Ovary (tissue), 7 donors: ENCODE measurements at regions not wholly inside any gene's neighbourhood (a gene's known extent, or its start where the extent isn't known, plus 50 kb on each side); places are given as distances from the start of the nearest gene placed in this dataset.
"Not testable (repeated sequence)": the region's sequence is repeated elsewhere in the genome, so short reads cannot be mapped to it uniquely, and the experiment has no call there.

Source experiments
- DNase-seq, 5 donors: peaks; one replicate each; pipeline ENCODE4 v3.0.0-alpha.2; 2019 to 2020
- H3K27ac ChIP-seq, 2 donors: fragments of 200-600 bp; one replicate each; pipeline versions ENCODE4 v1.5.1 to v1.8.0; 2019 to 2022
- H3K27me3 ChIP-seq: fragments of 200-600 bp; one replicate; pipeline ENCODE4 v1.8.0; 2022
- H3K36me3 ChIP-seq: fragments of 200-600 bp; sonication (generic); one replicate; pipeline ENCODE4 v1.5.1; 2019
- H3K4me1 ChIP-seq: one replicate; pipeline ENCODE4 v1.8.1; 2013; ENCODE audit warnings: mild to moderate bottlenecking, moderate library complexity; ENCODE audit not compliant: insufficient read depth
- H3K4me3 ChIP-seq: fragments of 200-600 bp; sonication (generic); one replicate; pipeline ENCODE4 v1.5.1; 2017
- H3K9me3 ChIP-seq, 2 donors: fragments of 200-600 bp in 1 of 2; sonication (generic) in 1 of 2; one replicate each; pipeline versions ENCODE4 v1.5.1 to v1.8.1; 2013 to 2019; ENCODE audit warnings: mild to moderate bottlenecking in 1 of 2, moderate library complexity in 1 of 2
- CTCF ChIP-seq, 3 donors: fragments of 450-650 bp in 2 of 3; fragments of 200-600 bp in 1 of 3; IDR thresholded peaks; one replicate each; pipeline versions ENCODE4 v1.5.1 to v1.8.0; 2016 to 2022; ENCODE audit warnings: antibody characterized with exemption in 3 of 3, mild to moderate bottlenecking in 1 of 3
- EP300 ChIP-seq: sonication (generic); formaldehyde crosslinking; IDR thresholded peaks from one replicate; pipeline ENCODE4 v1.6.1; 2017; ENCODE audit warnings: antibody characterized with exemption
- POLR2A ChIP-seq: fragments of 450-650 bp; IDR thresholded peaks from one replicate; pipeline ENCODE4 v1.6.1; 2017; ENCODE audit warnings: antibody characterized with exemption, mild to moderate bottlenecking, moderate library complexity
- WGBS, 3 donors: extraction: QIAGEN DNeasy Blood & Tissue Kit in 1 of 3; methylation state at CpG; one replicate each; pipeline versions ENCODE4 v1.1.5 to v1.1.7; 2013 to 2017; 5-methylcytosine and 5-hydroxymethylcytosine counted together
- intact Hi-C, 4 donors: fragments of 100-400 bp; cut with DNase I; formaldehyde crosslinking; loops; one replicate each; pipeline versions ENCODE4 v1.11.0 to v1.15.1; 2022 to 2023
- donor health status: DM: no; HTN: no; CAD: no; lungs with moderate emphysema.
- donor health status: DM: no; HTN: no; CAD: no.
- donor health status: Bipolar disorder and iron deficiency.
- donor health status: DM: no; HTN: no; CAD: no.
- donor health status: DM: yes; HTN: yes; CAD: no.

GRCh38 chr4:3936184-3936583 is 170.0 kb downstream of the ADRA2C start:
- DNase-seq = no peak
- no peaks in the 10 kb centered on the region for H3K27me3 ChIP-seq
- TF ChIP-seq POLR2A = no peak
- TF ChIP-seq CTCF (IDR thresholded peaks at IDR 0.05) = no peak
- no peak for TF ChIP-seq EP300
- H3K4me1 ChIP-seq = no peaks in the 10 kb centered on the region
- no peak overlapping the region for H3K4me3 ChIP-seq
- 80 to 89% (median 86%) methylated on average over 13 of the region's 13 CpGs for WGBS, 3 donors
- H3K27ac ChIP-seq = no peak overlapping the region
- H3K9me3 ChIP-seq = no peaks in the 10 kb centered on the region
- intact Hi-C loops = no loop called here
- H3K36me3 ChIP-seq = no peaks in the 10 kb centered on the region

GRCh38 chr4:3937849-3938562 is 171.8 kb downstream of the ADRA2C start:
- not testable (repeated sequence) for H3K4me1 ChIP-seq, H3K4me3 ChIP-seq

GRCh38 chr4:3938676-3939075 is 172.5 kb downstream of the ADRA2C start:
- H3K4me3 ChIP-seq, H3K27me3 ChIP-seq, H3K4me1 ChIP-seq, DNase-seq, H3K9me3 ChIP-seq, H3K27ac ChIP-seq, intact Hi-C loops, H3K36me3 ChIP-seq: not testable (repeated sequence)
- 85 to 98% (median 89%) methylated on average over 7 to 8 of the region's 8 CpGs for WGBS, 3 donors

More at GRCh38 chr4:3937849-3938562, 171.8 kb downstream of the ADRA2C start:
- DNase-seq, intact Hi-C loops, H3K27ac ChIP-seq, H3K27me3 ChIP-seq, H3K9me3 ChIP-seq, H3K36me3 ChIP-seq: not testable (repeated sequence)
- 51 to 55% (median 52%) methylated on average over 6 to 18 of the region's 18 CpGs for WGBS, 3 donors

GRCh38 chr4:3939954-3940591 is 173.9 kb downstream of the ADRA2C start:
- WGBS, 3 donors = 33 to 55% (median 39%) methylated on average over 9 to 10 of the region's 10 CpGs
- intact Hi-C loops, H3K4me3 ChIP-seq, H3K36me3 ChIP-seq, H3K27ac ChIP-seq, DNase-seq, H3K9me3 ChIP-seq, H3K4me1 ChIP-seq, H3K27me3 ChIP-seq: not testable (repeated sequence)

- H3K4me3 ChIP-seq, H3K27me3 ChIP-seq, H3K36me3 ChIP-seq, intact Hi-C loops, DNase-seq, H3K9me3 ChIP-seq, H3K4me1 ChIP-seq, H3K27ac ChIP-seq: not testable (repeated sequence)
- 44 to 55% (median 44%) methylated on average over 17 of the region's 17 CpGs for WGBS, 3 donors
Measured at GRCh38 chr4:3941735-3942522, 175.7 kb downstream of the ADRA2C start.

GRCh38 chr4:3942569-3942971 is 176.4 kb downstream of the ADRA2C start:
- H3K4me1 ChIP-seq, H3K27me3 ChIP-seq, H3K4me3 ChIP-seq, H3K27ac ChIP-seq, intact Hi-C loops, H3K36me3 ChIP-seq, H3K9me3 ChIP-seq: not testable (repeated sequence)
- peak; percentile 29 to 78 (median 59) for DNase-seq
- 7 to 8% (median 8%) methylated on average over 12 of the region's 12 CpGs for WGBS, 3 donors
- peak in 2 of 3 donors; percentile 29 to 36 for TF ChIP-seq CTCF (IDR thresholded peaks at IDR 0.05)

GRCh38 chr4:3943051-3943450 is 176.9 kb downstream of the ADRA2C start:
- intact Hi-C loops, H3K36me3 ChIP-seq, H3K4me1 ChIP-seq, H3K27ac ChIP-seq, H3K4me3 ChIP-seq, H3K27me3 ChIP-seq, H3K9me3 ChIP-seq, DNase-seq: not testable (repeated sequence)
- 49 to 54% (median 52%) methylated on average over 8 of the region's 8 CpGs for WGBS, 3 donors
